SK-N-MC (cell line): ENCODE measurements at regions not wholly inside any gene's neighbourhood (a gene's known extent, or its start where the extent isn't known, plus 50 kb on each side); places are given as distances from the start of the nearest gene placed in this dataset.

Experiments
- EZH2 ChIP-seq: fragments of 200-600 bp; sonication (generic); IDR thresholded peaks from one replicate; pipeline ENCODE4 v1.6.1; 2017; ENCODE audit warnings: antibody characterized with exemption
- FOXP2 ChIP-seq: optimal IDR thresholded peaks from 2 replicates; pipeline ENCODE3; 2011; ENCODE audit warnings: mild to moderate bottlenecking, moderate library complexity; ENCODE audit not compliant: insufficient read depth; ENCODE audit errors: extremely low read length, control extremely low read depth
- POLR2AphosphoS5 ChIP-seq: IDR thresholded peaks from 2 replicates; pipeline ENCODE4 v1.6.1; 2012; ENCODE audit warnings: mild to moderate bottlenecking, low read depth, low read length, borderline replicate concordance

GRCh38 chr3:148205977-148206376 lies 491.7 kb upstream of the AGTR1 start:
- no peak for TF ChIP-seq POLR2AphosphoS5
- no peak for TF ChIP-seq EZH2
- no peak for TF ChIP-seq FOXP2
